Common myeloid progenitor, CD34-positive (primary cell): ENCODE measurements at regions not wholly inside any gene's neighbourhood (a gene's known extent, or its start where the extent isn't known, plus 50 kb on each side); places are given as distances from the start of the nearest gene placed in this dataset.
"Not testable (repeated sequence)": the region's sequence is repeated elsewhere in the genome, so short reads cannot be mapped to it uniquely, and the experiment has no call there.

Experiments
- CTCF ChIA-PET: fragments of 350-600 bp; sonication (Branson Sonifier 250); formaldehyde crosslinking; loops from one replicate; lab custom pipeline; 2021; ENCODE audit warnings: antibody characterized with exemption; lab: Charles Lee
- POLR2A ChIA-PET: fragments of 350-600 bp; sonication (Branson Sonifier 250); formaldehyde crosslinking; loops from one replicate; lab custom pipeline; 2021; ENCODE audit warnings: antibody characterized with exemption; lab: Charles Lee
- DNase-seq, 3 donors: peaks; one replicate each; pipeline versions ENCODE4 v3.0.0 to v3.0.0-alpha.2; 2013
- H3K27ac ChIP-seq, 2 experiments: 1 replicate in 1 of 2; 2 replicates in 1 of 2; pipeline ENCODE4 v1.7.0; 2013; ENCODE audit warnings: inconsistent platforms in 2 of 2, low read length in 2 of 2, mild to moderate bottlenecking in 2 of 2, low read depth in 1 of 2, moderate library complexity in 1 of 2; ENCODE audit not compliant: severe bottlenecking in 2 of 2, insufficient read depth in 1 of 2, poor library complexity in 1 of 2
- H3K27me3 ChIP-seq, 5 experiments: replicated peaks in 2 of 5; 1 replicate in 3 of 5; 2 replicates in 2 of 5; pipeline versions ENCODE4 v1.6.1 to v1.7.0; 2013; ENCODE audit warnings: low read length in 4 of 5, mild to moderate bottlenecking in 2 of 5, moderate library complexity in 2 of 5, inconsistent platforms in 1 of 5; ENCODE audit not compliant: insufficient read depth in 5 of 5, control insufficient read depth in 4 of 5
- H3K36me3 ChIP-seq, 4 experiments: 1 replicate in 2 of 4; 2 replicates in 2 of 4; pipeline versions ENCODE4 v1.6.1 to v1.7.0; 2013; ENCODE audit warnings: low read length in 3 of 4, control low read depth in 1 of 4, mild to moderate bottlenecking in 1 of 4; ENCODE audit not compliant: control insufficient read depth in 4 of 4, insufficient read depth in 4 of 4
- H3K4me1 ChIP-seq, 4 experiments: 1 replicate in 3 of 4; 2 replicates in 1 of 4; pipeline versions ENCODE4 v1.6.1 to v1.7.1; 2013; ENCODE audit warnings: low read length in 3 of 4, mild to moderate bottlenecking in 3 of 4, control low read depth in 1 of 4, inconsistent platforms in 1 of 4, moderate library complexity in 1 of 4; ENCODE audit not compliant: control insufficient read depth in 4 of 4, insufficient read depth in 4 of 4; ENCODE audit errors: control extremely low read depth in 1 of 4
- H3K4me3 ChIP-seq, 7 experiments: 1 replicate in 4 of 7; 2 replicates in 3 of 7; pipeline versions ENCODE4 v1.5.1 to v1.7.0; 2013; ENCODE audit warnings: mild to moderate bottlenecking in 7 of 7, low read length in 6 of 7, moderate library complexity in 6 of 7, inconsistent platforms in 2 of 7, low read depth in 2 of 7, control low read depth in 1 of 7; ENCODE audit not compliant: insufficient read depth in 4 of 7, control insufficient read depth in 1 of 7; ENCODE audit errors: extremely low read depth in 1 of 7
- H3K9me3 ChIP-seq, 5 experiments: 1 replicate in 4 of 5; 2 replicates in 1 of 5; pipeline versions ENCODE4 v1.6.1 to v1.7.1; 2013; ENCODE audit warnings: low read length in 4 of 5, mild to moderate bottlenecking in 2 of 5, inconsistent platforms in 1 of 5, low read depth in 1 of 5, moderate library complexity in 1 of 5; ENCODE audit not compliant: control insufficient read depth in 4 of 5, insufficient read depth in 2 of 5; ENCODE audit errors: control extremely low read depth in 1 of 5
- WGBS: methylation state at CpG from one replicate; pipeline ENCODE4 v1.1.5; 2013; ENCODE audit not compliant: insufficient coverage; 5-methylcytosine and 5-hydroxymethylcytosine counted together

DNA sequence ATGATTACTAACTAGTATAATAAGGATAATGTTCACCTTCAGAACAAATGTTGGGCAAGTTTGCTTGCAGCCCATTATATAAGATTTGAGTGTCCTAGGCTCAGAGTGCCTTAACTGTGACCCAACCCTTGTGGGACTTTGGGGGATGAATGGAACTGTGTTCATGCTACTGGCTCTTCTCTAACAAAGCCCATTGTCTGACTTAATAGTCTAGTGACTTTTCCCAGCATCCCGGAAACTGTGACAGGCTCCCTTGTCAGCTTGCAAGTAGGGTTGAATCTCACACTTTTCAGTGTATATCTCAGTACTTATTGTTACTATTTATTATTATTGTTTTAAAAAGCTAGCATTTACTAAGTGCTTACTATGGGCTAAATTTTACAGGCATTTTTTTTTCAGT is 729.2 kb downstream of the PRIM2 start:
- H3K4me1 ChIP-seq, H3K9me3 ChIP-seq, DNase-seq, POLR2A ChIA-PET, CTCF ChIA-PET, H3K27ac ChIP-seq, H3K36me3 ChIP-seq, H3K27me3 ChIP-seq, H3K4me3 ChIP-seq: not testable (repeated sequence)
- WGBS, result no CpG with 5 or more reads among the region's 1 CpG

DNA sequence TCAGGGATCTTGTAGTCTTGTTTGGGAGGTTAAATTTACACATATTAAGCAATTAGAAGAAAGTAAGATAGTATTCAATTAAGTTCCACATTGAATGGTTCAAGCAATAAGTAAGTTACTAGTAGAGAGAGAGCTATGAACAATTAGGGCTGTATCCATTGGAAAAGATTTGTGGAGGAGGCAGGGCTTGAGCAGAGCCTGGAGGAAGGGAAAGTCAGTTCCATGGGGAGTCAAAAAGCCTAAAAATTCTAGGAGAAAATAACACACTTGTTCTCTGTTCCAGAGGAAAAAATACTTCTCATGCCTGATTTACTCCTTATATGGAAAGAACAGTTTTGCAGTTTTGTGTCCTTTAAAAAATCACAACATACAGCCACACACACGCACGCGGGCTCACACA is 730.0 kb downstream of the PRIM2 start:
- H3K36me3 ChIP-seq, DNase-seq, CTCF ChIA-PET, H3K4me3 ChIP-seq, H3K27me3 ChIP-seq, H3K9me3 ChIP-seq, H3K27ac ChIP-seq, H3K4me1 ChIP-seq, POLR2A ChIA-PET: not testable (repeated sequence)
- WGBS, result no CpG with 5 or more reads among the region's 3 CpGs

DNA sequence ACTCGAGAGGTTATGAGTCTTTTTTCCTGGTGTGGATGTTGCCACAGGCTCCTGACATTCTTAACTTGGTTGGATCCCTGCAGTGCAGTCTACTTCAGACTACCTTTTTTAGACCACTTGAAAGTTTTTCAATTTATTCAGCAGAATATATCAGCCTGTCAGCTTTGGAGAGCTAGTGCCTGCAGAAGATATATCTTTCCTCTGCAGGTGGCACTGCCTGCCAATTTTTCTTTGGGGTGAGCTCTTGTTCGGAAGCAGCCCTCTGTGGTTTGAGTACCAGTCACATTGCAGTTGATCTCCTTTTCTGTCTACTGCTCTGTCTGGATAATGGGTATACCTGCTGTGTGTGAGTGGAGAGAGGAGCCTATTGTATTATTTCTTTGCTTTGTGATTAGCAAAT is 730.4 kb downstream of the PRIM2 start:
- POLR2A ChIA-PET, CTCF ChIA-PET, H3K4me1 ChIP-seq: not testable (repeated sequence)

DNA sequence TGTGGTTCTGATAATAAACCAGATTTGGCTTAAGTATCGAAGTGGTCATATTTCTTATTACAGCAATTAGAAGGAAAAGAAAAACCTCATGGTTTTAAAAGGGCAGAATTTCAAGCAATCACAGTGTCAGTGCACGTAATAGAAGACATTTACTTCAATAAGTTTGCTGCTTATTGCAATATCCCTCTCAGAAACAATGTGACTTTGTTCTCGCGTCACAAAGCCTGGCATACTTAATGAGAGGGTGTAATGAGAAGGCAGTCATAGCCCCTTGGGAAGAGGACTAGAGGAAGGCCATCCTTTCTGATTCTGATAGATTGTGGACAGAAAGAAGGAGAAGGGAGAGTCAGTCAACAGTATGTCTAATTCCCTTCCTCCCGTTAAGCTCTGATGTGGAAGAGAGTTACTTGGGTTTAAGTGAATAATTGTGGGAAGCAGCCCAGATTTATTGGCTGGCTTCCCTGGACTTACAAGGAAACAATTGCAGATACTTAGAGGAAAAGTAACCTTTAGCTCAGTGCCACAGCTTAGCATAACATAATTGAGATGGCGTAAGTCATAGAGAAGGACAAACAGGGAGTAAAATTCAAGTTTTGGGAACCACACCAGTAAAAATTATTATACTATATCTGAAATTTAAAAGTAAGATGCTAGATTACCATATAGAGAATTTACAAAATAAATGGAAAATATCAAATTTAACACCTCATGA is 738.2 kb downstream of the PRIM2 start:
- CTCF ChIA-PET, H3K27ac ChIP-seq, H3K4me1 ChIP-seq, H3K4me3 ChIP-seq, H3K27me3 ChIP-seq, H3K9me3 ChIP-seq, DNase-seq, POLR2A ChIA-PET, H3K36me3 ChIP-seq: not testable (repeated sequence)
- no CpG with 5 or more reads among the region's 6 CpGs for WGBS

More for the DNA sequence above, 730.4 kb downstream of the PRIM2 start:
- H3K4me3 ChIP-seq, H3K27me3 ChIP-seq, H3K36me3 ChIP-seq, DNase-seq, H3K9me3 ChIP-seq, H3K27ac ChIP-seq: not testable (repeated sequence)
- WGBS, result no CpG with 5 or more reads among the region's 2 CpGs

DNA sequence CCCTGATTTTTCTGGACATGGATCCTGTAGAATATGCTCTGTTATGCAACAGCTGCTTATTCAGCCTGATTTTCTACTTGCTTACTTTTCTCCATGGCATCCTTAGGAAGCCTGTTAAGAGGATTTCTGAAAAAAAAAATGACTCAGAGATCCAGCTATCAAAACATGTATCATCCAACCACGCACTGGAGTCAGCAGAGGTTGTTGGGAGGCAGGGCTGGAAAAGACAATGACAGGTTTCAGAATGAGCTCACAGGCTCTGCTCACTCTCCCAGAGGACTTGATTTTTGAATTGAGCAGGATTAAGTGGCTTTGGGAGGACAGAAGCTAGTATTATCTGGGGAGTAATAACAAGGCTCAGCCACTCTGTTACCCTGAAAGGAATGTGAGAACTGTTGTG is 742.3 kb downstream of the PRIM2 start:
- H3K36me3 ChIP-seq, H3K27ac ChIP-seq, DNase-seq, H3K27me3 ChIP-seq, H3K9me3 ChIP-seq, CTCF ChIA-PET, H3K4me1 ChIP-seq, H3K4me3 ChIP-seq: not testable (repeated sequence)
- POLR2A ChIA-PET, result interaction anchor here (0.6 kb wide), 1 partner anchor 14 kb away, joined by 3 read pairs; no protein-coding TSS in a partner anchor
- WGBS, result no CpG with 5 or more reads among the region's 1 CpG

DNA sequence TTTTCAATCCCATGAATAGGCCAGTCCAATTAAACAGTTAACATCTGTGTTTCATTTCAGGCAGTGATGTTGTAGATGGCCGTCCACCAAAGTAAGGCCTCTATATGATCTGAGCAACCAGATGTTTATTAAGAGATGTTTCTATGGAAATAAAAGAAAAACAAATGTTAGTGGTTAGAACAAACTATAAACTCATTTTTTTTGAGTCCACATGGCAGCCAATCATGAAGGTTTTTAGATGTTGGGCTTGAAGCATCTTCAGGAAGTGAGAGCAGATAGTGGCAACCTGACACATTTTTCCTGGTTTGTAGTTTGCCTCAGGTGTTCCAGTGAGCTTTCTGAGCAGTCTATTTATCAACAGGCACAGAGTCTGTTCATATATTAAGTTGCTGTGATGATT is 746.1 kb downstream of the PRIM2 start:
- H3K4me1 ChIP-seq, H3K9me3 ChIP-seq, H3K36me3 ChIP-seq, H3K4me3 ChIP-seq, CTCF ChIA-PET, DNase-seq, H3K27me3 ChIP-seq, POLR2A ChIA-PET, H3K27ac ChIP-seq: not testable (repeated sequence)
- no CpG with 5 or more reads among the region's 1 CpG for WGBS

DNA sequence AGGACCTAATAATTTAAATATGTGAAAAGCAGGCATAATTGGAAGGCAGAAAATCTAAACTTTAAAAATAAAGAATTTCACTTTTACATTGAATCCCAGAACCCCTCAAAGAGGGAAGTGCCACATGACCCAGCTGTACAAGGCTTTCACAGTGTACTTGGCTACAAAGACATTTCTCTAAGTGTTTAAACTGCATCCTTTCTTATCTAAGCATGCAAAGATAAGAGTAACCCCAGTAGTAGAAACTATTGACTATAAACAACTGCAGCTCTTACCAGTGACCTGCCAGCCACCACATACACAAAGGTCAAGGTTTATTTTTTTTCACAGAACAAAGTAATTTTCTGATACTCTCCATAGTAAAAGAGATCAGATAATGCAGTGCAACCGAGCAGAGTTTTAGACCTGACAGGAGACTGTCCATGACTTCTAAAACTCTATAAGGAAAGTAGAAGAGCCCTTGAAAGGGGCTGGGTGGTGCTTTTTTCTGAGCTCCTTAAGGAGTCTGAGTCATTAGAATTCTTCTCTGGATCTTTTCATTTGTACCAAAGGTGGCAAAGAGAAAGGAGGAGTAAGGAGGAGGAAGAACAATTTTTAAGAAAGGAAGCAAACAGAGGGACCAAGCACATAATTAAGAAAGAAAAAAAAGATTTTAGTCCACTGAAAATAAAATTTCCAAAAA is 750.6 kb downstream of the PRIM2 start:
- H3K27me3 ChIP-seq, H3K4me1 ChIP-seq, DNase-seq, H3K36me3 ChIP-seq, H3K9me3 ChIP-seq, POLR2A ChIA-PET, H3K27ac ChIP-seq, H3K4me3 ChIP-seq, CTCF ChIA-PET: not testable (repeated sequence)
- 100% methylated on average over 1 of the region's 1 CpG for WGBS
